ENCODE measurements at regions not wholly inside any gene's neighbourhood (a gene's known extent, or its start where the extent isn't known, plus 50 kb on each side); places are given as distances from the start of the nearest gene placed in this dataset.

GRCh38 chr2:78541451-78542267 lies 483.8 kb upstream of the REG3G start:
- H3K9me2 ChIP-seq (replicated peaks; ENCODE audit: insufficient read depth, low read length) = no peaks in the 10 kb centered on the region; the same call in 1 of the 2 replicates
- H3K9me3 ChIP-seq (ENCODE audit: low read length) = no peaks in the 10 kb centered on the region
- no peaks in the 10 kb centered on the region for H3K27me3 ChIP-seq (ENCODE audit: low read length)
- DNase-seq = no peak
- H3K4me2 ChIP-seq (ENCODE audit: low read depth, low read length, poor library complexity, severe bottlenecking) = no peak overlapping the region
- no peak overlapping the region for H3K4me3 ChIP-seq (ENCODE audit: low read length)
- H3K27ac ChIP-seq (ENCODE audit: low read length) = no peak overlapping the region
- H2AFZ ChIP-seq (ENCODE audit: low read length) = no peak overlapping the region
- H3K36me3 ChIP-seq (ENCODE audit: insufficient read depth, low read length) = no peaks in the 10 kb centered on the region
- H3K79me2 ChIP-seq (ENCODE audit: low read length) = no peaks in the 10 kb centered on the region
- H4K20me1 ChIP-seq (ENCODE audit: insufficient read depth, low read depth, low read length) = no peaks in the 10 kb centered on the region
- no peaks in the 10 kb centered on the region for H3K4me1 ChIP-seq (ENCODE audit: low read length)
- H3K9ac ChIP-seq (ENCODE audit: low read length) = no peak overlapping the region

- Histone ChIP-seq H3K27me3 (ENCODE audit: low read length) (no peaks in the 10 kb centered on the region), H3K9me2 (replicated peaks; ENCODE audit: insufficient read depth, low read length) (no peaks in the 10 kb centered on the region), H3K9me3 (ENCODE audit: low read length) (no peaks in the 10 kb centered on the region), H3K4me3 (ENCODE audit: low read length) (no peak overlapping the region), H3K36me3 (ENCODE audit: insufficient read depth, low read length) (no peaks in the 10 kb centered on the region), H2AFZ (ENCODE audit: low read length) (no peak overlapping the region), H3K27ac (ENCODE audit: low read length) (no peak overlapping the region), H3K4me1 (ENCODE audit: low read length) (no peaks in the 10 kb centered on the region), H4K20me1 (ENCODE audit: insufficient read depth, low read depth, low read length) (no peaks in the 10 kb centered on the region), H3K9ac (ENCODE audit: low read length) (no peak overlapping the region), H3K4me2 (ENCODE audit: low read depth, low read length, poor library complexity, severe bottlenecking) (no peak overlapping the region), H3K79me2 (ENCODE audit: low read length) (no peaks in the 10 kb centered on the region)
- no peak for DNase-seq
Observed at GRCh38 chr2:78546843-78547242, 478.7 kb upstream of the REG3G start.

DNA sequence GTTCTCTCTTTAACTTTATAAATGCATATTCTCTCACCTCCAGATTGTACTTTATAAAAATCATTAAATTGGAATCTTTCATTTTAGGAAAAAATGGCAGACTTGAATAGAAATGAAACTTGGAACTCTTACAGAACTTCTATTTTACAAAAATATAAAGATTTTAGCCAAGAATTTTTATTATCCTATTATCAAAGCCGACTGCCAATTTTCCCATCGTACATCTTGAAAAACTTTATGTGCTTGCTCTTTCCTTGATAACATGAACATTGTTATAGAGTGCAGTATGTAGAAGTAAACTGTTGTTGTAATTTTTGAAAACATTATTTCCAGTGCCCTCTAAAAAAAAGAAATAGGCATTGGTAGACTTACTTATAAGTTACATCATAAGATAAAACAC lies 475.7 kb upstream of the REG3G start:
- no peak overlapping the region for H3K4me3 ChIP-seq (ENCODE audit: low read length)
- no peaks in the 10 kb centered on the region for H3K36me3 ChIP-seq (ENCODE audit: insufficient read depth, low read length)
- no peak overlapping the region for H3K27ac ChIP-seq (ENCODE audit: low read length)
- no peaks in the 10 kb centered on the region for H4K20me1 ChIP-seq (ENCODE audit: insufficient read depth, low read depth, low read length)
- H2AFZ ChIP-seq (ENCODE audit: low read length) = no peak overlapping the region
- H3K4me1 ChIP-seq (ENCODE audit: low read length) = no peaks in the 10 kb centered on the region
- no peak for DNase-seq
- H3K9me2 ChIP-seq (replicated peaks; ENCODE audit: insufficient read depth, low read length) = no peaks in the 10 kb centered on the region
- no peaks in the 10 kb centered on the region for H3K9me3 ChIP-seq (ENCODE audit: low read length)
- no peaks in the 10 kb centered on the region for H3K27me3 ChIP-seq (ENCODE audit: low read length)
- no peak overlapping the region for H3K9ac ChIP-seq (ENCODE audit: low read length)
- H3K4me2 ChIP-seq (ENCODE audit: low read depth, low read length, poor library complexity, severe bottlenecking) = no peak overlapping the region
- no peaks in the 10 kb centered on the region for H3K79me2 ChIP-seq (ENCODE audit: low read length)

GRCh38 chr2:78553866-78554647 lies 471.4 kb upstream of the REG3G start:
- H3K4me2 ChIP-seq (ENCODE audit: low read depth, low read length, poor library complexity, severe bottlenecking) = no peak overlapping the region
- no peaks in the 10 kb centered on the region for H4K20me1 ChIP-seq (ENCODE audit: insufficient read depth, low read depth, low read length)
- no peaks in the 10 kb centered on the region for H3K27me3 ChIP-seq (ENCODE audit: low read length)
- H3K9me3 ChIP-seq (ENCODE audit: low read length) = no peaks in the 10 kb centered on the region
- no peaks in the 10 kb centered on the region for H3K36me3 ChIP-seq (ENCODE audit: insufficient read depth, low read length)
- no peaks in the 10 kb centered on the region for H3K9me2 ChIP-seq (replicated peaks; ENCODE audit: insufficient read depth, low read length)
- H3K9ac ChIP-seq (ENCODE audit: low read length) = no peak overlapping the region
- no peaks in the 10 kb centered on the region for H3K79me2 ChIP-seq (ENCODE audit: low read length)
- no peaks in the 10 kb centered on the region for H3K4me1 ChIP-seq (ENCODE audit: low read length)
- no peak overlapping the region for H2AFZ ChIP-seq (ENCODE audit: low read length)
- no peak overlapping the region for H3K27ac ChIP-seq (ENCODE audit: low read length)
- no peak overlapping the region for H3K4me3 ChIP-seq (ENCODE audit: low read length)
- no peak for DNase-seq

GRCh38 chr2:78561876-78562275 lies 463.6 kb upstream of the REG3G start:
- Histone ChIP-seq H3K79me2 (ENCODE audit: low read length) (no peaks in the 10 kb centered on the region), H3K4me2 (ENCODE audit: low read depth, low read length, poor library complexity, severe bottlenecking) (no peak overlapping the region), H2AFZ (ENCODE audit: low read length) (no peak overlapping the region), H3K4me1 (ENCODE audit: low read length) (no peaks in the 10 kb centered on the region), H3K27me3 (ENCODE audit: low read length) (no peaks in the 10 kb centered on the region), H3K9me2 (replicated peaks; ENCODE audit: insufficient read depth, low read length) (no peaks in the 10 kb centered on the region), H3K4me3 (ENCODE audit: low read length) (no peak overlapping the region), H3K9me3 (ENCODE audit: low read length) (no peaks in the 10 kb centered on the region), H4K20me1 (ENCODE audit: insufficient read depth, low read depth, low read length) (no peaks in the 10 kb centered on the region), H3K9ac (ENCODE audit: low read length) (no peak overlapping the region), H3K27ac (ENCODE audit: low read length) (no peak overlapping the region), H3K36me3 (ENCODE audit: insufficient read depth, low read length) (no peaks in the 10 kb centered on the region)
- no peak for DNase-seq

GRCh38 chr2:78564666-78565065 lies 460.8 kb upstream of the REG3G start:
- Histone ChIP-seq H3K4me3 (ENCODE audit: low read length) (no peak overlapping the region), H3K4me2 (ENCODE audit: low read depth, low read length, poor library complexity, severe bottlenecking) (no peak overlapping the region)

GRCh38 chr2:78568782-78569373 lies 456.6 kb upstream of the REG3G start:
- H3K9me3 ChIP-seq (ENCODE audit: low read length) = no peaks in the 10 kb centered on the region
- H3K27me3 ChIP-seq (ENCODE audit: low read length) = no peaks in the 10 kb centered on the region
- H3K9ac ChIP-seq (ENCODE audit: low read length) = no peak overlapping the region
- H3K4me2 ChIP-seq (ENCODE audit: low read depth, low read length, poor library complexity, severe bottlenecking) = no peak overlapping the region
- no peak overlapping the region for H3K27ac ChIP-seq (ENCODE audit: low read length)
- no peaks in the 10 kb centered on the region; the same call in 1 of the 2 replicates for H3K9me2 ChIP-seq (replicated peaks; ENCODE audit: insufficient read depth, low read length)
- H2AFZ ChIP-seq (ENCODE audit: low read length) = no peak overlapping the region
- H4K20me1 ChIP-seq (ENCODE audit: insufficient read depth, low read depth, low read length) = no peaks in the 10 kb centered on the region
- H3K79me2 ChIP-seq (ENCODE audit: low read length) = no peaks in the 10 kb centered on the region
- H3K4me3 ChIP-seq (ENCODE audit: low read length) = no peak overlapping the region
- no peaks in the 10 kb centered on the region for H3K4me1 ChIP-seq (ENCODE audit: low read length)
- no peaks in the 10 kb centered on the region for H3K36me3 ChIP-seq (ENCODE audit: insufficient read depth, low read length)
- DNase-seq = no peak

More at GRCh38 chr2:78564666-78565065, 460.8 kb upstream of the REG3G start:
- H3K79me2 ChIP-seq (ENCODE audit: low read length) = no peaks in the 10 kb centered on the region
- no peaks in the 10 kb centered on the region for H3K4me1 ChIP-seq (ENCODE audit: low read length)
- DNase-seq = no peak
- H3K27me3 ChIP-seq (ENCODE audit: low read length) = no peaks in the 10 kb centered on the region
- H3K27ac ChIP-seq (ENCODE audit: low read length) = no peak overlapping the region
- no peaks in the 10 kb centered on the region for H3K9me3 ChIP-seq (ENCODE audit: low read length)
- no peaks in the 10 kb centered on the region for H3K36me3 ChIP-seq (ENCODE audit: insufficient read depth, low read length)
- H2AFZ ChIP-seq (ENCODE audit: low read length) = no peak overlapping the region
- no peaks in the 10 kb centered on the region for H4K20me1 ChIP-seq (ENCODE audit: insufficient read depth, low read depth, low read length)
- H3K9ac ChIP-seq (ENCODE audit: low read length) = no peak overlapping the region
- H3K9me2 ChIP-seq (replicated peaks; ENCODE audit: insufficient read depth, low read length) = no peaks in the 10 kb centered on the region; the same call in 1 of the 2 replicates

DNA sequence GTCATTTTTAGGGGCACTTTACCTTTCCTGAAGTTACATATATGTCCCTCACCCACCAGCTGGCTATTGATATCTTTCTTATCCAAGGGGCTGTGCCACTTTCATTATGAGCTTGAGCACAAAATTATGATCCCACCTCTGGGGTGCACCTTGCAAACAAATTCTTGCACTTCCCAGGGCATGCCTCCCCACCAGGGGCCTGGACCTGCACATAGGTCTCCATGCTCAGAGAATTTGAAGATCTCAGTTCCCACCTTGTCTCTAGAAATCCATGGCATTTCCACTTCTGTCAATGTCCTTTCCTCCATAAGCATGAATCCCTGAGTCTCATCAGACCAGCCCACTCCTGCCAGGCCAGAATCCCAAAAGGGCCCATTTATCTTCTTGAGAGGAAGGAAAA lies 449.1 kb upstream of the REG3G start:
- no peaks in the 10 kb centered on the region for H3K27me3 ChIP-seq (ENCODE audit: low read length)
- no peak overlapping the region for H2AFZ ChIP-seq (ENCODE audit: low read length)
- H3K9ac ChIP-seq (ENCODE audit: low read length) = no peak overlapping the region
- no peak overlapping the region for H3K4me3 ChIP-seq (ENCODE audit: low read length)
- H4K20me1 ChIP-seq (ENCODE audit: insufficient read depth, low read depth, low read length) = no peaks in the 10 kb centered on the region
- no peak overlapping the region for H3K27ac ChIP-seq (ENCODE audit: low read length)
- H3K9me3 ChIP-seq (ENCODE audit: low read length) = no peaks in the 10 kb centered on the region
- H3K9me2 ChIP-seq (replicated peaks; ENCODE audit: insufficient read depth, low read length) = no peaks in the 10 kb centered on the region
- no peaks in the 10 kb centered on the region for H3K4me1 ChIP-seq (ENCODE audit: low read length)
- no peak for DNase-seq
- H3K4me2 ChIP-seq (ENCODE audit: low read depth, low read length, poor library complexity, severe bottlenecking) = no peak overlapping the region
- no peaks in the 10 kb centered on the region for H3K36me3 ChIP-seq (ENCODE audit: insufficient read depth, low read length)
- H3K79me2 ChIP-seq (ENCODE audit: low read length) = no peaks in the 10 kb centered on the region
